Fibroblast of lung (primary cell): ENCODE measurements at regions not wholly inside any gene's neighbourhood (a gene's known extent, or its start where the extent isn't known, plus 50 kb on each side); places are given as distances from the start of the nearest gene placed in this dataset.

ENCODE experiments used
- DNase-seq, 2 donors: peaks; one replicate each; pipeline versions ENCODE4 v3.0.0 to v3.0.0-alpha.2; 2010; ENCODE audit warnings: low read depth in 2 of 2
- H2AFZ ChIP-seq: 2 replicates; pipeline ENCODE4 v1.5.1; 2012; ENCODE audit warnings: low read length, control low read depth, inconsistent platforms
- H3K27ac ChIP-seq: 2 replicates; pipeline ENCODE4 v1.5.1; 2011; ENCODE audit warnings: low read length, control low read depth; ENCODE audit not compliant: insufficient read depth
- H3K27me3 ChIP-seq: 2 replicates; pipeline ENCODE4 v1.5.1; 2011; ENCODE audit warnings: mild to moderate bottlenecking, low read length; ENCODE audit not compliant: control insufficient read depth, insufficient read depth
- H3K36me3 ChIP-seq: 2 replicates; pipeline ENCODE4 v1.5.1; 2011; ENCODE audit warnings: low read length; ENCODE audit not compliant: control insufficient read depth, insufficient read depth
- H3K4me1 ChIP-seq: 2 replicates; pipeline ENCODE4 v1.5.1; 2011; ENCODE audit warnings: low read length; ENCODE audit not compliant: control insufficient read depth, insufficient read depth; ENCODE audit errors: extremely low read depth
- H3K4me2 ChIP-seq: 2 replicates; pipeline ENCODE4 v1.5.1; 2011; ENCODE audit warnings: low read length, control low read depth; ENCODE audit not compliant: insufficient read depth; ENCODE audit errors: extremely low read depth
- H3K4me3 ChIP-seq, 4 experiments: fragments of 200-600 bp in 1 of 4; sonication (generic) in 1 of 4; replicated peaks in 1 of 4; 2 replicates each; pipeline ENCODE4 v1.5.1; 2011 to 2016; ENCODE audit warnings: low read length in 4 of 4, low read depth in 3 of 4, mild to moderate bottlenecking in 3 of 4, control low read depth in 2 of 4, inconsistent platforms in 1 of 4, mixed read lengths in 1 of 4; ENCODE audit not compliant: insufficient read depth in 1 of 4; ENCODE audit errors: control extremely low read depth in 1 of 4
- H3K79me2 ChIP-seq: 2 replicates; pipeline ENCODE4 v1.5.1; 2012; ENCODE audit warnings: mild to moderate bottlenecking, low read length, inconsistent platforms; ENCODE audit not compliant: control insufficient read depth, insufficient read depth
- H3K9ac ChIP-seq: 2 replicates; pipeline ENCODE4 v1.5.1; 2011; ENCODE audit warnings: mild to moderate bottlenecking, low read length, control low read depth; ENCODE audit not compliant: insufficient read depth
- H3K9me3 ChIP-seq: 2 replicates; pipeline ENCODE4 v1.5.1; 2012; ENCODE audit warnings: low read depth, low read length; ENCODE audit not compliant: control insufficient read depth, insufficient read depth
- H4K20me1 ChIP-seq: 2 replicates; pipeline ENCODE4 v1.5.1; 2011; ENCODE audit warnings: low read length; ENCODE audit not compliant: control insufficient read depth, insufficient read depth; ENCODE audit errors: extremely low read depth
- EZH2 ChIP-seq: IDR thresholded peaks from 2 replicates; pipeline ENCODE4 v1.5.1; 2012; ENCODE audit warnings: low read length, control low read depth, mild to moderate bottlenecking; ENCODE audit errors: missing control alignments
- TF ChIP-seq, protein P1 (sequence below), 2 donors: IDR thresholded peaks in 1 of 2; conservative IDR thresholded peaks in 1 of 2; 1 replicate in 1 of 2; 2 replicates in 1 of 2; pipeline ENCODE4 v1.5.1; 2011 to 2012; ENCODE audit warnings: low read length in 2 of 2, control low read depth in 1 of 2, inconsistent platforms in 1 of 2, low read depth in 1 of 2, mild to moderate bottlenecking in 1 of 2

DNA sequence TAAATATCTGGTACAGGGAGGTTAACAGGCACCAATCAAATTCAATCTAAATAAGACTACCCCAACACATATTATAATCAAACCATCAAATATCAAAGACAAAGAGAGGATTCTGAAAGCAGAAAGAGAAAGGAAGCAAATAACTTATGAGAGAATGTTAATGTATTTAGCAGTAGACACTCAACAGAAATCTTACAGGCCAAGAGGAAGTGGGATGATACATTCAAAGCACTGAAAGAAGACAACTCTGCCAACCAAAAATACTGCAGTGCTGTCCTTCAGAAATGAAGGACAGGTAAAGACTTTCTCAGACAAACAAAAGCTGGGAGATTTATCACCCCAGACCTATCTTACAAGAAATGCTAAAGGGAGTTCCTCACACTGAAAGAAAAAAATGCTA lies 95.9 kb upstream of the PTHLH start:
- Histone ChIP-seq H3K4me3 (no peak overlapping the region), H3K36me3 (no peaks in the 10 kb centered on the region), H3K27me3 (no peaks in the 10 kb centered on the region), H3K9me3 (no peaks in the 10 kb centered on the region), H3K4me1 (no peaks in the 10 kb centered on the region), H3K9ac (no peak overlapping the region), H3K27ac (no peak overlapping the region), H3K79me2 (no peaks in the 10 kb centered on the region), H4K20me1 (no peaks in the 10 kb centered on the region), H2AFZ (no peak overlapping the region), H3K4me2 (no peak overlapping the region)
- no peak for DNase-seq
- TF ChIP-seq, protein P1, sequence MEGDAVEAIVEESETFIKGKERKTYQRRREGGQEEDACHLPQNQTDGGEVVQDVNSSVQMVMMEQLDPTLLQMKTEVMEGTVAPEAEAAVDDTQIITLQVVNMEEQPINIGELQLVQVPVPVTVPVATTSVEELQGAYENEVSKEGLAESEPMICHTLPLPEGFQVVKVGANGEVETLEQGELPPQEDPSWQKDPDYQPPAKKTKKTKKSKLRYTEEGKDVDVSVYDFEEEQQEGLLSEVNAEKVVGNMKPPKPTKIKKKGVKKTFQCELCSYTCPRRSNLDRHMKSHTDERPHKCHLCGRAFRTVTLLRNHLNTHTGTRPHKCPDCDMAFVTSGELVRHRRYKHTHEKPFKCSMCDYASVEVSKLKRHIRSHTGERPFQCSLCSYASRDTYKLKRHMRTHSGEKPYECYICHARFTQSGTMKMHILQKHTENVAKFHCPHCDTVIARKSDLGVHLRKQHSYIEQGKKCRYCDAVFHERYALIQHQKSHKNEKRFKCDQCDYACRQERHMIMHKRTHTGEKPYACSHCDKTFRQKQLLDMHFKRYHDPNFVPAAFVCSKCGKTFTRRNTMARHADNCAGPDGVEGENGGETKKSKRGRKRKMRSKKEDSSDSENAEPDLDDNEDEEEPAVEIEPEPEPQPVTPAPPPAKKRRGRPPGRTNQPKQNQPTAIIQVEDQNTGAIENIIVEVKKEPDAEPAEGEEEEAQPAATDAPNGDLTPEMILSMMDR (conservative IDR thresholded peaks at IDR 0.05 in 1 of 2, IDR thresholded peaks at IDR 0.05 in 1 of 2; ENCODE audit: low read depth in 1 of 2, low read length in 2 of 2) = no peak
- no peak for TF ChIP-seq EZH2

GRCh38 chr12:28079539-28079938 lies 107.0 kb upstream of the PTHLH start:
- no peaks in the 10 kb centered on the region for H4K20me1 ChIP-seq
- no peak overlapping the region for H3K4me2 ChIP-seq
- H3K4me3 ChIP-seq = no peak overlapping the region
- H3K27me3 ChIP-seq = peaks cover 2% of the 10 kb centered on the region
- no peaks in the 10 kb centered on the region for H3K9me3 ChIP-seq
- no peaks in the 10 kb centered on the region for H3K4me1 ChIP-seq
- TF ChIP-seq EZH2 = no peak
- TF ChIP-seq, protein P1 (conservative IDR thresholded peaks at IDR 0.05 in 1 of 2, IDR thresholded peaks at IDR 0.05 in 1 of 2; ENCODE audit: low read depth in 1 of 2, low read length in 2 of 2) = no peak
- no peaks in the 10 kb centered on the region for H3K36me3 ChIP-seq
- H3K27ac ChIP-seq = no peak overlapping the region
- DNase-seq = no peak
- H3K9ac ChIP-seq = no peak overlapping the region
- H3K79me2 ChIP-seq = no peaks in the 10 kb centered on the region
- H2AFZ ChIP-seq = no peak overlapping the region

DNA sequence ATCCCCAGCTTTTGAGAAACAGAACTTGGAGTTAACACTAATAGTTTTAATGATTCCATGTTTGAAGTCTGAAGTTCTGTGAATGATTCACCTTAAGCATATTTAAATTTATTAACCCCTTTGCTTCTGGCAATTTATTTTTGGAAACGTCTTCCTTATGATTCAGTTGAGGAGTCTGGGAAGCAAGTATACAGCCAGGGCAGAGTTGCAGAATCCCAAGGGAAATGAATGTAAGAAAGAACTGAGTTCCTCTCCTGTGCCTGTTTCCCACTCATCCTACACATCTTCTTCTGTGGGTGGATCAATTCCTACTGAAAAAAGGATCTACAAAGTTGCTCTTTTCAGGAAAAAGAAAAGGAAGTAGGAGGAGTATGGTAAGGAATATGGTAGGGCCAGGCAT lies 108.2 kb upstream of the CCDC91 start:
- Histone ChIP-seq H3K4me2 (no peak overlapping the region), H3K9me3 (no peaks in the 10 kb centered on the region), H3K79me2 (no peaks in the 10 kb centered on the region), H3K27me3 (no peaks in the 10 kb centered on the region), H3K4me3 (no peak overlapping the region), H4K20me1 (no peaks in the 10 kb centered on the region), H3K9ac (no peak overlapping the region), H3K4me1 (no peaks in the 10 kb centered on the region), H2AFZ (no peak overlapping the region), H3K27ac (no peak overlapping the region), H3K36me3 (no peaks in the 10 kb centered on the region)
- TF ChIP-seq, protein P1 (conservative IDR thresholded peaks at IDR 0.05 in 1 of 2, IDR thresholded peaks at IDR 0.05 in 1 of 2; ENCODE audit: low read depth in 1 of 2, low read length in 2 of 2) = no peak
- TF ChIP-seq EZH2 = no peak
- no peak for DNase-seq
